NCI-H187 treated with DMSO at 0.1 percent for 48 hours (cell line): ENCODE measurements at regions not wholly inside any gene's neighbourhood (a gene's known extent, or its start where the extent isn't known, plus 50 kb on each side); places are given as distances from the start of the nearest gene placed in this dataset.

Experiments used
- DNase-seq: peaks from one replicate; lab custom pipeline; 2025; lab: John Stamatoyannopoulos, UW

- no peak for DNase-seq
These were observed 1516.6 kb upstream of the TENM3 start for GRCh38 chr4:180726611-180727010.

GRCh38 chr4:180727478-180727877 lies 1515.7 kb upstream of the TENM3 start:
- DNase-seq: no peak

DNA sequence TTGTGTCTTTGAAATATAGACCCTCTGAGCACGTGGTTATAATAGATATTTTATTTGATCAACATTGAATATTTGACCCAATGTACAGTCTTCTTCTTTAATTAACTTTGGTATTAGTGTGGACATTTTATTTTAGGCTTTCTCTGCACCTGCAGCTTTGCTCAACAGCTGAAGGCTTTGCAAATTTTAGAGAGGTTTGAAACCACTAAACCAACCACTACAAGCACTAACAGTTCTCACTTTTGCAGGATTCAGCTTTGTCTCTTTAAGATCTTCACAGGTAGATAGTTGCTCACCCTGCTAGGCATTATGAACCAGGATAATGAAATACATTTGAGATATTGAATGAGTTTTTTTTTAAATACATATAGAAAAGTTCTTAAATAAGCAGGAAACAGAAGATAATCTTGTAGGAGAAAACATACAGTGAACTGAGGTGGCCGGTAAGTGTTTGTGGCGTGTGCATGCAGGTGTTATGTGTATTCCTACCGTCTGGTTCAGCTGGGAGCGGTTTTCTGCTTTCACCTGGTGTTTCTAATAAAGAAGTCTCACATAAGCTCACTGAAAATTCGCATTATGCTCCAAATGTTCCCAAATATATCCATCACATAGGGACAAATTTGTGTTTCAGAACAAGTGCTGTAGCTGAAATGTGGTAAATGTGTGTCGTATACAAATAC lies 1508.3 kb upstream of the TENM3 start:
- DNase-seq: no peak

- DNase-seq: no peak
These were observed 1501.5 kb upstream of the TENM3 start for GRCh38 chr4:180741703-180742102.

DNA sequence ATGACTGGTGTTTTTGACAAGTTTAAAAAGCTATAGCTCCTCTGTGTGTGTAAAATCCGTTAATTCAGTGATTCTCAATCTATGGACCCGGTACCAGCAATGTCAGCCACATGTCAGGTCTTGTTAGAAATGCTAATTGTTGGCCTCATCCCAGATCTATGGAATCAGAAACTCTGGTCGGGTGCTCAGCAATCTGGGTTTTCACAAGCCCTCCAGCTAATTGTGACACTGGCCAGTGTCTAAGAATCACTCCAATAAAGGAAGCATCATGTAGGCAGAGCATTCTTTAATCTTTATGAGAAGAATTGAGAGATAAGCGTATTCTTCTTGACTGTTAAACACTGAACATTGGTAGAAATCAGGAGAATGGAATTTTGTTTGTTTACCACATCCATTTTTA lies 1498.2 kb upstream of the TENM3 start:
- no peak for DNase-seq

GRCh38 chr4:180751009-180751408 lies 1492.2 kb upstream of the TENM3 start:
- no peak for DNase-seq

GRCh38 chr4:180757927-180758326 lies 1485.3 kb upstream of the TENM3 start:
- DNase-seq: no peak

- no peak for DNase-seq
These were observed 1477.2 kb upstream of the TENM3 start for GRCh38 chr4:180766045-180766444.

DNA sequence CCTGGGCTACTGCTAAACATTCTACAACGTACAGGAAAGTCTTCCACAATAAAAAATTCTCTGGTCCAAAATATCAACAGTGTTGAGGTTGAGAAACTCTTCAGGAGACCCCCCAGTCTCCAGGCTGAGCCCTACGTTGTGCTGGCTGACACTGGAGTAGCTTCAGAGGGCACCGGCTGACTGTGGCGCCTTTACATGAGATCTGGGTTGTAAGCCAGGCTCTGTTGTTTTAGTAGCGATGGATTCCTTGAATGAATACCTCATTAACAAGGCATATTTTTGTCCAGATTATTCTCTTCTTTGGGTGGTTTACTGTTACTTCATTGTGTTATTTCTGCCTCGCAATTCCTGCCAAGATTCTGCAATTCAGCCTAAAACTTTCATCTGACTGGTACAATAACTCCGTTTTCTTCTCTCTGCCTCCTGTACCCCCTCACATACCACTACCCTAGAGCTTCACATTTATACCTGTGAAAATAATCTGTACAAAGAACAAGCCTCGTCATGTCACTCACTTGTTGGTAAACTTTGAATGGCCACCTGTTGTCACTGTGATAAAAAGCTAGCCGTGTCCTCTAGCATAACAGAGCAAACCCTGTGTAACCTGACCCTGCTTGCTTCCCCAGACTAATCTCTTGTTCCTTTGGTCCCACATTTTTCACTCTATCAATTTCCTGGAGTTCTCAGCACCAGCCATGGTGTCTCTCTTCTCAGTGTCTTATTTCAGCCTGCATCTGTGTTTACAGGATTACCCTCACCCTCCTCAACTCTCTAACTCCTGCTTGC lies 1476.1 kb upstream of the TENM3 start:
- no peak for DNase-seq

- DNase-seq: no peak
These were observed 1474.6 kb upstream of the TENM3 start for GRCh38 chr4:180768610-180769009.

DNA sequence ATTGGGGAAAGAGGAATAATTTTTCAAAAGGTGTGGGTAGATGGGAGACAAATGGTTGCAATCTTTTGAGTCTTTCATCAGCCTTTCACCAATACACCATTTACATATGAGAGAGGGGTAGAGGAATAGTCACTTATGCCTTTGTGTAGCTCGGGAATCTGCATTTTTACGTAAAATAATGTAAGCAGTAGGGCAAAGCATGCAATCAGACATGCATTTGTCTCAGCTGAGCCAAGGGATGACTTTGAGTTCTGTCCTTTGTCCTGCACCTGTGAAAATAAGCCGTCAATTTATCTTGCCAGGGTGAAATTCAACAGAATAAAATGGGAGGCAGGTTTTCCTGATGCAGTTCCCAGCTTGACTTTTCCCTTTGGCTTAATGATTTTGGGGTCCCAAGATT lies 1473.4 kb upstream of the TENM3 start:
- DNase-seq: no peak

DNA sequence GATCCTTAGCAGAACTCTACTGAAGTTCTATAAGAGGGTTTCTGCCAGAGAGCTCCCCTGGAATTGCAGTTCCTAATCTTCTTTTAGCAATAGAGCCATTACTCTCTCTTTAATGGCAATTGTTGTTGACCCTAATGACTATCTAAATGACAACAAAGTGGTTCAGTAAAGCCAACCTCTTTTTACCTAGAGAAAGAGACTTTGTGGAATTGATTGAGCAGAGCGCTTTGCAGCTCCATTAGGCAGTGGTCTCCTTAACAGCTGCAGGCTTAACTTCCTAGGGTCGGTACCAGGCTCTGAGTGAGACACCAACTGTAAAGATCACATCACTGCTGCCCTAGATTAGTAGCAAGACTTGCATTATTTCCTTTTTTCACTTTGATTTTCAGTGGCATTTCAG lies 1472.9 kb upstream of the TENM3 start:
- no peak for DNase-seq

GRCh38 chr4:180784940-180785339 lies 1458.3 kb upstream of the TENM3 start:
- no peak for DNase-seq

DNA sequence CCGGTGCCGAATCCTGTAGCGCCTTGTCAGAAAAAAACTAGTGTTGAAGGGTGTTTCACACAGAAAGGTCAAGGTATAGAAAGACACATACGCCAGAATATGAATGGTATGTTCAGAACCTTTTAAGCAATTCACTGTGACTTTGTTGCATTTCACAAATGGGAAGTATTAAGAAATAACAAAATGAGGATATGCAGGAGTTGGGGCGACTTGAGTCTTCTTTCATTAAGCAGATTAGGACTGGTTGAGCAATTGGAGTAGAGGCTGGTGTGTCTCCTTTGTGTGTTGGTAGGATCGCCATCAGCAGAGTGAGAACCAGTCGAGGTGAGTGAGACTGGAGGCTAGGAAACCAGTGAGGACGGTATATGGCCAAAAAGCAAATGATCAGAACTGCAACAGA lies 1454.5 kb upstream of the TENM3 start:
- no peak for DNase-seq

DNA sequence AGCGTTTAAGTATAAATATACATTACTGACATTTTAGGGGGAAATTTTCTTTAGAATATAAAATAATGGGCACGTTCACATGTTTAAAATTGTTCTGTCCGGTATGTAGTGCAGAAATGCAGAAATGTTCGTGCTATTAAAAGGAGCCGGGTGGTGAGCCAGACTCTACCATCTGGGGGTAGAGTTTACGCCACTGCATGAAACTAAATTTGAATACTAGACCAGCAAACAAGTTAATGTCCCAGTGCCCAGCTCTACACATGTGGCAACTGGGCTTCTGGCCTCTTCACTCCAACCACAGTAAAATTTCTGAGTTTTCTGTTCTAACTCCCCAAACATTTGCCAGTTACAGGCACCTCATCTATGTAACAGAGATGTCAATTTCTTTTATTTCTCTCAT lies 1453.3 kb upstream of the TENM3 start:
- DNase-seq: no peak

DNA sequence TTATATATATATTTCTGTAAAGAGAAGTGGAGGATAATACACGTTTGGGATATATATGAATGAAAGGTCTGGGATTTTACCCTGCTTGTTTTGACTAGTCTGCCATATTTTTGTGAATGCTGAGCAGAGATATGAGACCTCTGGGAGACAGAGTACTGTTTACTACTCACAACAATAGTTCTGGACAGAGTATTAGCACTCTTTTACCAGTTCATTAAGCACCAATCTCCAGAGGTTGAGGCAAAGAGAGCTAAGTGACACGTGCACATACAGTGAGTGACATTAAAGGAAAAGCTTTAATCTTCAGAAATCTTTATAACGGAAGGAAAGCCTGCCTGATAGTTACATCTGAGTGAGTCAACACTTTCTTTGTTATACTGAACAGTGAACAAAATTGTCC lies 1452.7 kb upstream of the TENM3 start:
- no peak for DNase-seq

- no peak for DNase-seq
These were observed 1450.7 kb upstream of the TENM3 start for GRCh38 chr4:180792541-180792940.

DNA sequence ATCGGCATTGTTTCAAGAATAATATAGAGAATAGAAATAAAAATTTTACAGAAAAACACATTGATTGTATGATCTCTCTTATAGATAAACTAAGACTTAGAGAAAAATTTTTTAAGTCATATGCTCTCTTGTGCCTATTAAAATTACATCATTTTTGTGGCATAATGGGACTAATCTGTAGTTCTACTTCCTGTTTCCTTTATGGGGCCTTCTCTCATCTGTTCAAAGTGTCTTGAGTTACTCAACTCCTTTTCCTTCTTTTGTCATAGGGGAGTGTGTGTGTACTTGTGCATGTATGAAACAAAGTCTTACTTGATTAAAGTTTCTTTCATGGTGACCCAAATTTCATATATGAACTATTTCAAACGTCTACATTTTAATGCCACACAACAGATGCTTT lies 1448.9 kb upstream of the TENM3 start:
- no peak for DNase-seq

DNA sequence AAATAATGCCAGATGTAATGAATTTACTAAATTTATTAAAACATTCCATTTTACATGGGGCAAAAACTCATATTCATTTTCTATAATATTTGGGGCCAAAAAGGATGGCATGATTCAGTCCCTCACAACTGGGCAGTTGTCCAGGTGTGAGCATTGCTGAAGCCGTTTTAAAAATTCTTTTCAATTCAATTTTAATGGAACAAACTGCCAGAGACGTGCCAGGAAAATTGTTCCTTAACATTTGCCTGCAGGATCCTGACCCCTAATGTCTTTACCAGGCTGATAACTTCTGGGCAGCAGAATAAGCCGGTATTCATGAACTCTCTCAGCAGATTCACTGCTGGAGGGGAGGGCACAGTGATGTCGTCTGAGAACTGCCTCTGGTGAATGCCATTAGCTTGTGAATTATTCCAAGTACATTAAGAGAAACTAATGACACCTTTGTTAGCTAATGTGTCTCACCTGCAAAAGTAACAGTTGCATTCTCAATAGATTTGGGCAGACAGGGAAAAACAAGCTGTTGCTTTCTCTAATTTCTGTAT lies 1445.1 kb upstream of the TENM3 start:
- no peak for DNase-seq

GRCh38 chr4:180799798-180800197 lies 1443.4 kb upstream of the TENM3 start:
- no peak for DNase-seq

GRCh38 chr4:180805101-180805500 lies 1438.1 kb upstream of the TENM3 start:
- DNase-seq: no peak

GRCh38 chr4:180808862-180809261 lies 1434.3 kb upstream of the TENM3 start:
- DNase-seq: no peak

DNA sequence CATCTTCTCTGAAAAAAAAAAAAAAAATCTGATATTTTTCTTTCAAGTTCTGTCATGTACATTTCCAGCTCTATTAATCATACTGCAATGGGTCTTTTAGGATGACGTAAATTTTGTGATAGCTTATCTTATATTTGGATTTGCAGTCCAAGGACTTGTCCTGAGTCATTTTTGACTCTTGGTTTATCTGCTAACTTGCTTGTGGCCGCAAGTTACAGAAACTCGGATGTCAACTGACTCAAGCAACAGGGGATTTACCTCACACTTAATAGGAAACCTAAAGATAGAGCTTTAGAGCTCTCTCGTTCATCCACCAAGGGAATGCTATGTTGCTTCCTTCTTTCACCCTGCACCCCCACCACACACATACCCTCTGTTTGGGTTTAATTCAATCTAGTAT lies 1433.8 kb upstream of the TENM3 start:
- no peak for DNase-seq

DNA sequence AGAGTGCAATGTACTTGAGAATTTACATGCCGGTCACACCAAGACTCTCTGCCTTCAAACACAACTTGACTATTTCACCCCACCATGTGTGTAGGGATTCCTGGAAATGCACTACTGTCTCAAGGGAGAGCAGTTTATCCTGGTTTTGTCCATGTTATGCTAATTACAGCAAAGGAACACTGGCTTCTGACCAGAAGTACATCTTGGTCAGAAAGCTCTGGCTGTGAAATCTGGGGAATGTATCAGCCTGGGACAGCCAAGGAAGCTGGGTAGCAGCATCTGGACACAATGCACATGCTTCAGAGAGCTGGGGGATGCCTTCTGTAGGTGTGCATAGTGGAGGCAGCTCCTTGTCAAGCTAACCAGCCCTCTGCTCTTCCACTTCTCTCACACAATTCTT lies 1432.6 kb upstream of the TENM3 start:
- no peak for DNase-seq
